Nucleus accumbens (tissue), 56 donors: ENCODE measurements at regions not wholly inside any gene's neighbourhood (a gene's known extent, or its start where the extent isn't known, plus 50 kb on each side); places are given as distances from the start of the nearest gene placed in this dataset.

ENCODE experiments used
- DNase-seq, 56 donors: peaks; one replicate each; lab custom pipeline; 2025; lab: John Stamatoyannopoulos, UW

DNA sequence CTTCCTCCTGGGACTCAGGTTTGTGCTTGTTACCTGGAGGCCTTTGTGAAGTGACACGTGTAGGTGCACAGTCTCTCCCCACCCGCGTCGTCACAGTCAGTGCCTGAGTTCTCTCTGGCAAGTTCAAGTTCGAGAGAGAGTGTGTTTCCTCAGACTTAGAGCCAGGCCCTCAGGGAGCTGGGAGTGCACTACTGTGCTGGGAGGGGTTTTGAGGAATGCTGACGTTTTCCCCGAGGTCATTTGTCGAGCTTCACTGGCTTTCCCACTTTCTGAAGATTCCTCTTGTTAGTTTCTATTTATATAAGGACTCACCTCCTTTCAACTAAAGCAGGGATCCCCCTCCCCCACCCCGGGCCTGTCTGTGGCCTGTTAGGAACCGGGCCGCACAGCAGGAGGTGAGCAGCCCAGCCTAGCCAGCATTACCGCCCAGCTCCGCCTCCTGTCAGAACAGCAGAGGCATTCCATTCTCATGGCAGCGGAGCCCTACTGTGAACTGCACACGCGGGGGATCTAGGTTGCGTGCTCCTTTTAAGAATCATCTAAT lies 209.2 kb downstream of the DIRAS2 start:
- DNase-seq = no peak

DNA sequence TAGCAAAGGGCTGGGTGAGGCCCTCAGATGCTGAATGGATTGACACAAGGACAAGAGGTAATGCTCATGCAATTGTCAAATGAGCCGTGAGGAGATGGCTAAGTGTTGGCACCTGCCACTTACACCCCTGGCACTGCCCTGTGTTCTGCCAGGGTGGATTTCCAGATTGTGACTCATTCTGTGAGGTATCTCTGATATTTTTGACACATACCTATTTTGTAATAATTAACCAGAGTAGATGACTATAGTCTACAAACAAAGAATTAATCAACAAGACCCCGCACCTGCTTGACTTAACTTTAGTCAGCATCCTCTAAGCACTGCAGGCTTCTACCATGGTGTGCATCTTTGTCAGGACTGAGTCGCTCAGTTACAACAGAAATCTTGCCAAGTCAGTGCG lies 200.8 kb downstream of the DIRAS2 start:
- DNase-seq = no peak

DNA sequence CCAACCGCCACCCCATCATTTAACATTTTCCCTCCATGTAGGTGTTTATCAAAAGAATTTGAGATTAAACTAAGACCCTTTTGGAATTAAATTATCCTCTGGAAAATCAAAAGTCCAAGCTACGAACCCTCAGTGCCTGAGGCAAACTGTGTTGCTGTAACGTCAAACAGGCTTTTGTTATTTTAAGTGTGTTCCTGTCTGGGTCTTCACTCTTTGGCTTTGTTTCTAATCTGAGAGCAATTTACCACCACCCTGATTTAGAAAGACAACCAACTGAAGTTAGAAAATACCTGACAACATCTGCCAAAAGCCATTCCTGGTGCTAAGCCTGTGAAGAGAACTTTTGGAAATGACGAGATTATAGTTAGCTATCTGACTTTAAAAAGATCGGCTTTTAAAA lies 199.9 kb downstream of the DIRAS2 start:
- DNase-seq = no peak

DNA sequence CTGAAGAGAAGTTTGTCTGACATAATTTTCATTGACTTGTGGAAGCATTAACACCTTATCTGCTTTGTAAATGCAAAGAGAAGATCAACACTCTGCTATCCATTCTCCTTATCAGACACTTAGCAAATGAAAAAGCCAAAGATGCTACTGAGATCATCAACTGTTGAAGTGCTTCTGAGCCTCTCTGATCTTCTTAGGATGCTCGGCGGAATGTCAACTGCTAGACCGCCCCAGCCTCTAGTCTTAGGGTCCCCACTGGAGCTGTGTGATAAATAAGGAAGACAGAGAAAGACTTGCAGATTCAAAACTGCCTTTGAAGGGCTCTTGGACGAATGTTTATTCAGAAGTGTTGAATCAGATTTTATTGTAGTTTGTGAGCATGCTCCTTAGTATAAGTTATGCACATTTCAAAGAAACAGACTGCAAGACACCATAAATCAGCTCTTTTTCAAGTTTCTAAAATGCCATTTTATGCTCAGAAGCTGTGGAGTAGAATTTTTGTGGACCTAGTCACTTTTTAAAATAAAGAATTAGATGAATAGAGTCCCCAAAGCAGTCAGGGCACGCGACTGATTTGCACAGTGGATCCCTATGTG lies 197.9 kb downstream of the DIRAS2 start:
- DNase-seq = no peak

GRCh38 chr9:90445391-90445790 lies 197.2 kb downstream of the DIRAS2 start:
- DNase-seq = no peak

DNA sequence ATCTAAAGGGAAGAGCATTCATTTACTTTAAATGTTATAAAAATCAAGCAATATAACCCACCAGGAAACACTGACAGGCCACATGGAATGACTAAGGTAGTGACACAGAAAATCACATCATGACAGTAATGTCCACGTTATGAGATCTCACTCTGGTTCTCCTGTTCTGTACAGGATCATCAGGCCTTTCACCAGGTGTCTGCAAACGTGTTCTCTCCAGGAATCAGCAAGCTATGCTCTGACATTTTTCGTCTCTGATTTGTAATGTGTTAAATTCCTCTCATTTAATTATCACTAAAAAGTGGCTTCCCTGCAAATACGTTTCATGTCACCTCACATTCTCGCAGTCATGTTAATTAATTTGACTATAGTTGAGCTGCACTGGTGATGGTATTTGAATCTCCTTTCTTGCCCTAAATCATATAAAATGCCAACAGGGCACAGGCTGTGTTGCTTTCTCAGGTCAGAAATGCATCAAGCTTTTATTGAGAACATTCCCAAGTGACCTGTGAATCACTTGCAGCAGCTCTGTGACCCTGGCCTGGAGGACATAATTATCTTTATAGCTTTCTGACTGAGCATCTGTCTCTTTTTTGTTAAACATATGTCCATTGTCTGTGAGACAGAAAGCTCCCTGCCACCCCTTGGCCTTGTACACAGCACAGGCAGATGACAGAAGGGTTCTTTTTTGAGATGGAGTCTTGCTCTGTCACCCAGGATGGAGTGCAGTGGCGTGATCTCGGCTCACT lies 196.2 kb downstream of the DIRAS2 start:
- no peak for DNase-seq

DNA sequence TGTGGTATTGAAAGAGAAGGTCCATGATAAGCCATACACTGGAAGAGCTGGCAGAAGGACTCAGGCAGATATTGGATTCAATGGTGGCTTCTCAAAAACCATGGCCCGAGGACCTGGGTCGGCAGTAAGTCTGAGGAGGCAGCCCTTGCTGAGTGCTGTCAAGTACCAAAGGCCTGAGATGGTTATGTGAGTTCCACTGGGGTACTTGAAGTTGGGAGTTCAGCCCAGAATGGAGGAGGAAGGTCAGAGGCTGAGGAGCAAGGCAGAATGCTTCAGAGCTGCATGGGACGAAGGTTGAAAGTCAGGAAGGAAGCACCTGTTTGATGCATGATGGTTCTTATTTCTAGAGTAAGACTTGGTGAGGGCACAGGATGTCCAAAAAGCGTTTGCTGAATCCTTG lies 194.9 kb downstream of the DIRAS2 start:
- DNase-seq = no peak

DNA sequence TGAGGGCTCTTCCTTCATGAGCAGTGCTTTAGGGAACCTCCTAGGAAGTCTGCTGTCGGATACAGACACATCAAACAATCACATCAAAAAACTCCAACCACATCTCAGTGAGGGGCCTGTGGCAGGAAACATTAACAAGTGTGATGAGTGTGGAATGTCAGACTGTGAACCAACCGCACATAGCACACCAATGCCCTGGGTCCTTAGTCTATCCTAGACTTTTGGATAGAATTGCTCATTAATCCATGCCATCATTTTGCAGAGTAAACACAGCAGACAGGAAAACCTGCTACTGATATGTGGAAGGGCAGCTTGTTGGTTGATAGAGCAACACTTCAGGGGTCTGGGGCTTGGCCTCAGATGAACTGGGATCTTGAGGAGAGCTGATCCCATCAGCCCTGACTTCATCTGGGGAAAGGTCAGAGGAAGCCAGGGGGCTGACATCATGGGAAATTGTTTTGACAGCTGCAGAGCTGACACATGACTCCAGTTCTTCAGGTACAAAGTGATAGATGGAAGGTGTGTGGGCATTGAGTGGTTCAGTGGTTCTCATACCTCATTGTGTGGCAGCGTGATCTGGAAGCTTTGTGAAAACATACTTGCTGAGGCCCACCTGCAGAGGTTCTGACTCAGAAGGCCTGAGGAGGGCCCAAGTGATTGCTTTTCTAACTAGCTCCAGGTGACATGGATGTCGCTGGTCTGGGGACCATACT lies 193.3 kb downstream of the DIRAS2 start:
- no peak for DNase-seq

DNA sequence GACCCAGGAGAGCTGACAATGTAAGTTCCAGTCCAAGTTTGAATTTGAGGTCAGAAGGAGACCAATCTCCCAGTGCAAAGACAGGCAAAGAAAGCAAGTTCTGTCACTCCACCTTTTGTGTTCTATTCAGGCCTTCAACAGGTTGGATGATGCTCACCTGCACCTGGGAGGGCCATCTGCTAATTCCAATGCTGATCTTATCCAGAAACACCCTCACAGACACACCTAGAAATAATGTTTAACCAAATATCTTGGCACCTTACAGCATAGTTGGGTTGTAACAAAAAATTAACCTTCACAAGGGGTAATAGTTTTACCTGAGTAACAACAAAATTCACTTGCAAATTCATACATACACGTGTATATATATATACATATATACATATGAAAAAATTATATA lies 190.8 kb downstream of the DIRAS2 start:
- no peak for DNase-seq

- DNase-seq = no peak
These were observed 187.3 kb downstream of the DIRAS2 start for GRCh38 chr9:90455316-90455715.

DNA sequence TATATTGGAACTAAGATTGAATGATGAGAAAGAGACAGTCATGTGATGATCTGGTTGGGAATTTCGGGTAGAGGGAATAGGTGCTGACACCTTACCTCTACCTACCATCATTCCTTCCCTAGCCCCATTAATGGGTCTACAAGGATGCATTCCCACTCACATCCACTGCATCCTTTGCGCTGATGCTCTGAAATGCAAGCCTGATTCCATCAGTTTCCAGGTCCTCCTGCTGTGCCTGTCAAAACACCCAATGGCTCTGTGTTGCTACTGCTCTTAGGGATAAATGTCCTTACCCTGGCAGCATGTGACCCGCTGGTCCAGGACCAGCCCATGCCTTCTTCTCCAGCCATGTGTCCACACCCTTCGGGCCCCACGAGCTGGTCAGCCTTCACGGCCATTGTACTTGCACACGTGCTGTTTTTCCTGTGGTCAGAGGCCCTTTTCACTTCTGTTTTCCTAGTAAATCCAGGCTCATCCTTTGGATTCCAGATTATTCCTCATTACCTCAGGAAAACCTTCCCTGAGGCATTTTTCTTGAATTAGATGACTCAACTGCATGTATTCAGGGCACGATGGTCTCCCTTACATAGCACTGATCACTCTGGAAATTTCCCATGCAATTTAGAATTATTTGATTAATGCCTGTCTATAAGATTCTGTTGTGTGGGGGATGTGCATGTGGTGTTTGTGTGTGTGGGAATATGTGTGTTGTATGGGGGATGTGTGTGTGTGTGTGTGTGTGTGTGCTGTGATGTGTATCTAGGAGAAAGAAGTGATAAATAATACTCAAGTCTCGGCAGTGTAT lies 185.0 kb downstream of the DIRAS2 start:
- no peak for DNase-seq

GRCh38 chr9:90458485-90458884 lies 184.1 kb downstream of the DIRAS2 start:
- no peak for DNase-seq

GRCh38 chr9:90459321-90459720 lies 183.3 kb downstream of the DIRAS2 start:
- DNase-seq = no peak

- no peak for DNase-seq
These were observed 182.4 kb downstream of the DIRAS2 start for GRCh38 chr9:90460220-90460619.

GRCh38 chr9:90464978-90465377 lies 177.6 kb downstream of the DIRAS2 start:
- no peak for DNase-seq

GRCh38 chr9:90466441-90466840 lies 176.2 kb downstream of the DIRAS2 start:
- no peak for DNase-seq

DNA sequence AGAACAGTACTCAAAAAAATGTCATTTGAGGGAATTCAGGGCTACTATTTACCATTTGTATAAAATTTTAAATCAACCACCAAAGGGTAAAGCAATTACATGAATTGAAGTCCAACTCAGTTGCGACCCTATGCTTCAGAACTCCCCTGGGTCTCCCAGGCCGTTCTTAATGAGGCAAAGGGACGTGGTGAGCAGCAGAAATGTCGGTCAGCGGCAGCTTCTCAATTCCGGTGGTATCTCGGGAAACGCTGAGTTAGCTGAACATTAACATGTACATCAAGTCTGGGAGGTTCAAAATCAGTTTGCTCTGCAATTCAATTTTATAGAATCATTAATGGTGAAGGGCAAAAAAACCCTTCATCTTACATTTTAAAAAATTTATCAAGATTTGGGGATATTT lies 173.2 kb downstream of the DIRAS2 start:
- no peak for DNase-seq

- no peak for DNase-seq
These were observed 172.7 kb downstream of the DIRAS2 start for GRCh38 chr9:90469865-90470387.

GRCh38 chr9:90476058-90476457 lies 166.6 kb downstream of the DIRAS2 start:
- DNase-seq = no peak

DNA sequence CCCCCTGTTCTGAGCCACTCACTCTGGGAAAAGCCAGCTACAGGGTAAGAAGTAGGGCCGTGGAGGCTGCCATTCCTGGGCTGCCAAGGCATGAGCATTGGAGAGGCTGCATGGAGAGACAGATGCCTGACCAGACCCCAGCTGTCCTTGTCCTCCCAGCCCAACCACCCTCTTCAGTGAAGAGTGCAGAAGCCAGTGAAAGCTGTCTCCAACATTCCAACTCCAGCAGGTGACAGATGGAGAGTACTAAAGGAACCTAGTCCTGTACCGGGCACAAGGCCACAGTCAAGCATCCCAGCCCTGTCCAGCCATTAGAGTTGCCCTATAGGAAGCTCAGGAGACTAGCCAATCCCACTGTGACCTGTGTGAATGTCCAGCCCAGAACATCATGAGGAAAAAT lies 165.1 kb downstream of the DIRAS2 start:
- no peak for DNase-seq

GRCh38 chr9:90478821-90479220 lies 163.8 kb downstream of the DIRAS2 start:
- DNase-seq = no peak
